AG10803 (cell line): ENCODE measurements at regions not wholly inside any gene's neighbourhood (a gene's known extent, or its start where the extent isn't known, plus 50 kb on each side); places are given as distances from the start of the nearest gene placed in this dataset.
"Not testable (repeated sequence)": the region's sequence is repeated elsewhere in the genome, so short reads cannot be mapped to it uniquely, and the experiment has no call there.

Experiments used
- DNase-seq: peaks from one replicate; pipeline ENCODE4 v3.0.0; 2010; ENCODE audit warnings: low read depth
- H3K4me3 ChIP-seq: 2 replicates; pipeline ENCODE4 v1.5.1; 2011; ENCODE audit warnings: mild to moderate bottlenecking, low read length, control low read depth
- CTCF ChIP-seq: conservative IDR thresholded peaks from 2 replicates; pipeline ENCODE4 v1.5.1; 2011; ENCODE audit warnings: mild to moderate bottlenecking, low read length, control low read depth, inconsistent platforms

DNA sequence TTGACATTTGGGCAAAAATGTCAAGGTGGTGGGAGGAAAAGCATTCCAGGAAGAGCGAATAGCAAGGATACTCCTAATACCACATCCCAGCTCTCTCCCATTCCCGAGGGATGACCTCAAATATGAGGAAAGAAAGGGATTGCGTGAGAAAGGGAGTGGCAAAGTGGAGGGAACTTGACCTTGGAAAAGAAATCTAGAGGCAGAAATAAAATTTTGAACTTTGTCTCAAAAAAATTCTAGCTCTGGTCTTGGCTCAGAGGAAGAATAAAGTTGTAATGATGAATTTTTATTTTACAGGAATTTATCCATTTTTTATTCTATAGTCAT is 127.8 kb downstream of the TBX19 start:
- no peak for DNase-seq
- TF ChIP-seq CTCF: no peak
- no peak overlapping the region for H3K4me3 ChIP-seq

GRCh38 chr1:168407832-168408538 is 127.3 kb downstream of the TBX19 start:
- no peak overlapping the region for H3K4me3 ChIP-seq
- DNase-seq: no peak
- TF ChIP-seq CTCF: no peak

DNA sequence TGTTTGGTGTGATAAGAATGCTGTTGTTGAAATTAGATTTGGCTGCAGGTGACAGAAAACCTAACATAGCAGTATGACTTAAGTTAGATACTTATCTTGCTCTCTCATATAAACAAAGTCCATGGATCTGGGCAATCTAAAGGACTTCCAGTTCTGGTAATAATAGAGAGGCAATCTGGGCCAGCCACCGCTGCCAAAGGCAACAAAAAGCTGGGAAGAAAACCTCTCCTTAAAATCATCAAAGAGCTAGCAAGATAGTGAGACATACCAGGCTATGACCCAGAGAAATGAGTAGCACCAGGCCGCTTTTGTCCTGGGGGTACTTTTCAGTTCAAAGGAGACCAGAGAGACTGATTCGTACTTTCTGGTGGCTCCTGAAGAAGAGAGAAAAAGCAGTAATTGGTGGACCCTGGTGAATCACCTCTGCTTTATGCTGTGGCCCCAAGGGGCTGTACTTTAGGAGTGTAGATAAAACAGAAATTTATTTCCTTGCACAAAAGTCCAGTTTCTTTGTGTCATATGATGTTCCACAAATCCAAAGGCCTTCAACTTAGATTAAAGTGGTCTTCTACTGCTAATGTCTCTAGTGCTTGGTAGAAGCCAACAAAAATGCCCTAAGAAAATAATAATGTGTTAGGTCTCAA is 125.4 kb downstream of the TBX19 start:
- no peak overlapping the region for H3K4me3 ChIP-seq
- no peak for TF ChIP-seq CTCF
- DNase-seq: no peak

- TF ChIP-seq CTCF: no peak
- no peak for DNase-seq
- no peak overlapping the region for H3K4me3 ChIP-seq
Observed at GRCh38 chr1:168403140-168403539, 122.5 kb downstream of the TBX19 start.

GRCh38 chr1:168402466-168402865 is 121.8 kb downstream of the TBX19 start:
- not testable (repeated sequence) for H3K4me3 ChIP-seq, DNase-seq

- DNase-seq: no peak
- no peak overlapping the region for H3K4me3 ChIP-seq
- no peak for TF ChIP-seq CTCF
Observed at GRCh38 chr1:168401341-168401740, 120.7 kb downstream of the TBX19 start.

DNA sequence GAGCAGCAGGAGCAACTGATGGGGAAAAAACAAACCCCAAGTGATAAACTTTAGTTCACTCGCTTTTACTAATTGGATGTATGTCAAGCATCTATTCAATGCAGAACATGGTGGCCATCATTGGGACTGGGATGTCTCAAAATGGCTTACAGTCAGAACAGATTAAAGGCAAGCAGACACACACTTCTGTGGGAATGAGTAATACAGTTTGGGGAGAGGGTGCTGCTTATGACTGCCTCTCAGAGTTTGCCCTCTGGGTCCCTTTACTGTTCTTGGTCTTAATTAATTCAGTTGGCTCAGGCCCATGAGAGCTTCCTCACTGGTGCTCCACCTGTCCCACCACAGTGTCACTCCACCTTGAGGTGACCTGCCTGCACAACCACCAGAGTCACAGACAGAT is 119.5 kb downstream of the TBX19 start:
- no peak for DNase-seq
- no peak for TF ChIP-seq CTCF
- H3K4me3 ChIP-seq: no peak overlapping the region
